GM12872 (cell line): ENCODE measurements at regions not wholly inside any gene's neighbourhood (a gene's known extent, or its start where the extent isn't known, plus 50 kb on each side); places are given as distances from the start of the nearest gene placed in this dataset.

Experiments used
- CTCF ChIP-seq: IDR thresholded peaks from 3 replicates; pipeline ENCODE4 v1.5.1; 2011; ENCODE audit warnings: low read depth, mild to moderate bottlenecking, low read length, moderate library complexity; ENCODE audit not compliant: insufficient read depth

- no peak for TF ChIP-seq CTCF
Measured at GRCh38 chr4:45985038-45985437, 138.8 kb downstream of the GABRG1 start.

GRCh38 chr4:45971108-45971507, 152.7 kb downstream of the GABRG1 start:
- TF ChIP-seq CTCF = no peak

GRCh38 chr4:45957353-45957752, 166.5 kb downstream of the GABRG1 start:
- TF ChIP-seq CTCF = no peak

GRCh38 chr4:45954276-45954675, 169.6 kb downstream of the GABRG1 start:
- no peak for TF ChIP-seq CTCF

GRCh38 chr4:45951153-45951552, 172.7 kb downstream of the GABRG1 start:
- TF ChIP-seq CTCF = no peak

GRCh38 chr4:45946699-45947098, 177.2 kb downstream of the GABRG1 start:
- no peak for TF ChIP-seq CTCF

- no peak for TF ChIP-seq CTCF
Measured at GRCh38 chr4:45944000-45944399, 179.9 kb downstream of the GABRG1 start.

- TF ChIP-seq CTCF = no peak
Measured at GRCh38 chr4:45939056-45939455, 184.8 kb downstream of the GABRG1 start.
